ENCODE measurements at regions not wholly inside any gene's neighbourhood (a gene's known extent, or its start where the extent isn't known, plus 50 kb on each side); places are given as distances from the start of the nearest gene placed in this dataset.

DNA sequence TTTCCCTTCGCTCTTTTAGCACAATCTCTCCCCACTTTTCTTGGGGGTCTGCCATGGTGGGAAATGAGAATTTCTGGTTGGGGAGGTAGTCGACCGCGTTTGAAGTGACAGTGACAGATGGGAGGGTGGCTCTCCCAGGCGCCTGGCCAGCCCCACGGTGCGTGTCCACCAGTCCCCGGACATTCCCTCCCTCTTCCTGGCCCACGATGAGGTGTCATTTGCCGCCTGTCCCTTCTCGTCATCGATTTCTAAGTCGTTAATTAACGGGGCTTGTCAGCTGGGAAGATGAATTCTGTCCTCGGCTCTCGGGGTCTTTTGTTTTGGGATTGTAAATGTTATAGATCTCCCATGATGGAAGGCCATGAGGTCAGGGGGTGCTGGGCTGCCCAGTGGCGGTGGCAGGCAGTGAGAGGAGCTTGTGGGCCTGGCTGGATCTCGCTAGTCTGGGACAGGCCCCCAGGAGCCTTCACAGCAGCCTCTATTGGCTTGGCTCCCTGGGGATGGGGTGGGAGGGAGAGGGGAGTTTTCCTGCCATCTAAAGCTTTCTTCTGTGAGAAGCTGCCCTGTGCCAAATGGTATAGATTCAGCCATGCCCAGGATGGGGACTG, 164.2 kb downstream of the MRM1 start:
- no peak for DNase-seq

DNA sequence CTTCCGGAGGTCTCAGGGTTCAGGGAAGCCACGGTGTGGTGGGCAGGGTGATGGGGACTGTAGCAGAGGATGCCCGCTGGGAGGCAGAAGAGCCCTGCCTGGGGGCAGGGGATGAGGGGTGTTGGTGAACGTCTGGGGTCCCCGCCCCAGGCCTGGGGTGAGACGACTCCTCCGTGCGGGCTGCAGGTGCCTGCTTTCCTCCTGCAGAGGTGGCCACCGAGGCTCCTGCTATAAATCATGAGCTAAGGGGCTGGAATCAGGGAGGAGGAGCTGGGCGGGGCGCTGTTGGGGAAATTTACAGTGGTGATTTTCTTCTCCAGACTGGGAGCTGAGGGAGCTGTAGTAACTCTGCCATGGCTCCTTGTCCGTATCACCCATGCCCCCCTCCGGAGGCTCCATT, 167.0 kb downstream of the MRM1 start:
- DNase-seq, result peak; percentile 29

DNA sequence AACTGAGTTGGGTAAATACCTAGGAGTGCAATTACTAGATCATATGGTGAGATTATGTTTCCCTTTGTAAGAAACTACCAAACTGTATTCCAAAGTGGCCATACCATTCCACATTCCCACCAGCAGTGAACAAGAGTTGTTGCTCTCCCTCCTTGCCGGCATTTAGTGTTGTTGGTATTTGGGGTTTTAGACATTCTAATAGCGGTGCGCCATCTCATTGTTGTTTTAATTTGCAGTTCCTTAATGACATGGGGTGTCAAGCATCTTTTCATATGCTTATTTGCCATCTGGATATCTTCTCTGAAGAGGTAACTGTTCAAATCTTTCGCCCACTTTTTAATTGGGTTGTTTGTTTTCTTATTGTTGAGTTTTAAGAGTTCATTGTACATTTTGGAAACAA, 164.2 kb upstream of the LHX1 start:
- no peak for DNase-seq

DNA sequence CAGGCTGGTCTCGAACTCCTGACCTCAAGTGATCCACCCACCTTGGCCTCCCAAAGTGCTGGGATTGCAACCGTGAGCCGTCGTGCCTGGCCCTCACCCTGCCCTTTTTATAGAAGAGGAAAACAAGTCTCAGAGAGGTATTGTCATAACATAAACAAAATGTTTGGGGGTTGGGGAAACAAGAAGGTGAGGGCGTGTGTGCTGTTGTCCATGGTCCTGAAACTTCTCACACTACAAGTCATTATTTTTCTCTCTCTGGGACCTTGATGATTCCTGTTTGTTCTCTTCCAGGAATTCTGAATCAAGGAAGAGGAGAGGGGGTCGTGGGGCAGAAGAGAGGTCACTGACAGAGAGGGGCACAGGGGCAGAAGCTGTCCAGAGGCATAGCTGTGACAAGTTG, 160.2 kb upstream of the LHX1 start:
- DNase-seq, result no peak

DNA sequence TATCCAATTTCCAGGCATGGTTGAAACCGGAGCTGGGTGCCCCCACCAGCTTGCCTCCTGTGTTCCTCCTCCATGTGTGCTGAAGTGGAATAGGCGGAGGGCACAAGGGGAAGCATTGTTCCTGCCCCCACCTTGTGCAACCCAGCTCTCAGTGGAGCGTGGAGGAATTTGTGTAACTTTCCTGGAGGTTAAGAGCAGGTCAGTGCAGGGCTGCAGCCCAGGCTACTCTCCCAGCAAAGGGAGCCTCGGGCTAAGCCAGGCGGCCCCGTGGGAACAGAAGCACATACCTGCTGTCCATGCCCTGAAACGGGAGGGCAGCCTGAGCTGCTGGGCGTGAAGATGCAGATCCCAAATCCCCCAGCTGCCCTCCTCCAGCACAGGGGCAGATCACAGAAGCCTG, 158.8 kb upstream of the LHX1 start:
- DNase-seq, result no peak

DNA sequence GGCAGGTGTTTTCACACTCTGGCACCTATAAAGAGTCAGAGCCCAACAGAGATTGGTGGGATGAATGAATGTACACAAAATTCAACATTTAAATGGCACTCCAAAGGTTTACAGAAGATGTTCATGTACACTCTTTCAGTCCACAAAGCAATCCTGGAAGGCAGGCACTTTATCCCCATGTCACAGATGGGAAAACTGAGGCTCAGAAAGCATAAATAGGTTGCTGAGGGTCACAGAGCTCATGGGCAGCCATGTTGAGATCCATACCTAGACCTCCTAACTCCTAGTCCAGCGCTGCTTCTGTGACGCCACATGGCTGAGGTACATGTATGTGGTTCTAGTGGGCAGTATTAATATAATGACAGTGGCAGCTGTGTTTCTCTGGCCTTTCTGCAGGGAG, 157.7 kb upstream of the LHX1 start:
- no peak for DNase-seq

DNA sequence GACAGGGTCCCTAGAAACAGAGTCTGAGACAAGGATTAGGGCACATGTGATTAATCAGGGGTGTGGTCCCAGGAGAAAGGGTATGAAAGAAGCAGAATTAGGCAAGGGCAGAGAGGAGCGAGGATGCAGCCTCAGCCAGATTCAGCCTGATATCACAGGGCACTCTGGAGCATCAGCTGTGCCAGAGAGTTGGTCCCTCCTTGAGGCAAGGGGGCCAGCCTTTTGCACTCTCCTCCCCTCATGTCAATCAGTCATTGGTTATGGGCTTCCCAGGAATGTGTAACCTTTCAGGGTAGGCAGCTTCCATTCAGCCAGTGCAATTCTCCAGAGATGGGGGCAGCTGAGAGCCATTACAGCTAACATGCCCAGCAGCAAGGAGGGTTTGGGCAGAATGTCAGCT, 152.6 kb upstream of the LHX1 start:
- DNase-seq, result no peak

DNA sequence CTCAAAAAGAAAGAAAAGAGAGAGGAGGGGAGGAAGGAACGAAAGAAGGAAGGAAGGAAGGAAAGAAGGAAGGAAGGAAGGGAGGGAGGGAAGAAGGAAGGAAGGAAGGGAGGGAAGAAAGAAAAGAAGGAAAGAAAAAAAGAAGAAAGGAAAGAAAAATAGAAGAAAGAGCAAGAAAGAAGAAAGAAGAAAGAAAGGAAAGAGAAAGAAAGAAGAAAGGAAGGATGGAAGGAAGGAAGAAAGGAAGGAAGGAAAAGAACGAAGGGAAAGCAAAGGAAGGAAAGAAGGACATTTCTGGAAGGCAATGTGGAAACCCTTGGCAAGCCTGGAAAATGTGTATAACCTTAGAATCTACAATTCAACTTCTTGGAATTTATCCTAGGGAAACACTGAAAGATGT, 150.4 kb upstream of the LHX1 start:
- no peak for DNase-seq

DNA sequence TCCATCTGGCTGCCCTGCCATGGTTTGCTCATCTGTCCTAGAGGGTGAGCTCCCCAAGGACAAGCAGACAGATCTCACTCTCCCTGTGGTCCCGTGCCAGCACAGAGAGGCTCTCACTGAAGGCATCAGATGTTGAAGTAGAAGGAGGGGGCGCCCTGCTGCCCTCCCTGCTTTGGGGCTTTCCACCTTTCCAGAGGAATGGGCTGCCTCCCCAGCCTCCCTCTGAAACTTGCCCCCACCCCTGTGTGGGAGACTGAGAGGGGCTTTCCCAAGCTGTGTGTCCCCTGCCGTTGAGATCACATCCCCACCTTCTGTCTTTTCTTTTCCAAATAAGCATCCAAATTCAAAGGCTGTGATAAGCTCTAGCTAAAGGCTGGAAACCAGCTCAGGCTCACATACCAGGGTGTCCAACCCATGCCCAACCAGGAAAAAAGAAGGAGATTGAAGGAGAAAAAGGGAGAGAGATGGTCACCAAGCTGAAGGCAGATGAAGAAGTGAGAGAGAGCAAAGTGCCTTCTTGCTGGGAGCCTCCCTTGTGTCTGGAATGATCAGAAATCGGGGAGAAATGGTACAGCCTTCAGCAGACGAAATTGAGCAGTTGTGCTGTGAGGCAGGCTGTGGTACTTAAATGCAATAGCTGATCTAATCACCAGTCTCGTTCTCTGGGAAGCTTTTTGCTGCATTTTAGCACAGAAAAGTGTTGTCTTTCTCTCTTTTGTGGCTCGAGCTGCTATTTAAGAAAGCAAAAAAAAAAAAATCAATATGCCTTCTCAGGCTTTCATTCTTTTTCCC, 145.9 kb upstream of the LHX1 start:
- DNase-seq, result no peak

DNA sequence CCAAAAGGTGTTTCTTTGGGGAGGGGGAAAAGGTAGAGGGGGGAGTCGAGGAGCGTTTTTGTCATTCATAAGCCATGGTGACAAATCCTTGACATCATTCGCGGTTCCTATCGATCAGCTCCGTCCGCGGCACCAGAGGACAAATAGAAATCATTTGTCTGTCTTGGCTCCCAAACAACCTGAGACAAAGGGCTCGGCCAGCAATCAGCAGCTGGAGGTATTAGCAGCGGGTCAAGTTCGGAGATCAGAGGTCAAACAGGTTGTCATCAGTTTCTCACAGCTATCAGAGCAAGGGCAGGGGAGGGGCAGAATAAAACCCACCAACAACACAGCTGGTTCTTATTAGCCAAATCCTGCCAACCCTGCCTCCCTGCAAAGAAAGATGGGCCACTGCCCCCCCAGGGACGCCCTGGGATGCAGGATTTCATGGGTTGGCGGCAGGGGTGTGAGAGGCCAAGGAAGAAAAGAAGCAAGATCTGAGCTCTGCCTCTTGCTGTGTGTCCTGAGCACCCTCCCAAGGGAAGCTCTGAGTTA, 145.3 kb upstream of the LHX1 start:
- DNase-seq, result no peak

DNA sequence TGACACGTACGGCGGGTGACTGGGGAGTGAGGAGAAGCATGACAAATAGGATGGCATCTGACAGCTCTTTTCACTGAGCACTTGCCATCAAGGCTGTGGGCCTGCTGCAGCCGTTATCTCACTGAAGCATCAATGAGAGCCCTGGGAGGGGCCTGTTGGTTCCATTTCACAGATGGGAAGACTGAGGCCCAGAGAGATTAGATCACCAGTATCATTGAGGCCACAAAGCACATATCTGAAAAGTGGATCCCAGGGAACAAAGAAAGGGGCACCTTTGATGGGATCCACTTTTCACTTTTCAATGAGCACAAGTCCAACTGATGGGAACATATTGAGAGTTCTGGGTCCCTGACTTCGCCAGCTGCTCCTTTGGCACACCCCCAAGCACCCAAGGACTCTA, 144.4 kb upstream of the LHX1 start:
- no peak for DNase-seq

DNA sequence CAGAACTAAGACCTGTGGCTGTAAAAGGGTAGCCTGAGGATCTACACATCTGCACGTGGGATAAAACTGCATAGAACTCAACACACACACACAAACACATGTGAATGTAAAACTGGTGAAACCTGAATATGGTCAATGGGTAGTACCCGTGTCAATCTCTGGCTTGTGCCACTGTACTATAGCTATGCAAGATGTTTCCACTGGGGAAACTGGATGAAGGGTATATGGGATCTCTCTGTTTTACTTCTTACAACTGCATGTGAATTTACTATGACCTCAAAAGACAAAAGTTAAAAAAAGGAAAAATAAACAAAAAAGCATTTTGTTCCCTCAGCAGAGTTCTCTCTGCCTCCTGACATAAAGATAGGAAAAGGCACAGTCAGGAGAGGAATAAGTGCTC, 143.3 kb upstream of the LHX1 start:
- DNase-seq, result no peak

DNA sequence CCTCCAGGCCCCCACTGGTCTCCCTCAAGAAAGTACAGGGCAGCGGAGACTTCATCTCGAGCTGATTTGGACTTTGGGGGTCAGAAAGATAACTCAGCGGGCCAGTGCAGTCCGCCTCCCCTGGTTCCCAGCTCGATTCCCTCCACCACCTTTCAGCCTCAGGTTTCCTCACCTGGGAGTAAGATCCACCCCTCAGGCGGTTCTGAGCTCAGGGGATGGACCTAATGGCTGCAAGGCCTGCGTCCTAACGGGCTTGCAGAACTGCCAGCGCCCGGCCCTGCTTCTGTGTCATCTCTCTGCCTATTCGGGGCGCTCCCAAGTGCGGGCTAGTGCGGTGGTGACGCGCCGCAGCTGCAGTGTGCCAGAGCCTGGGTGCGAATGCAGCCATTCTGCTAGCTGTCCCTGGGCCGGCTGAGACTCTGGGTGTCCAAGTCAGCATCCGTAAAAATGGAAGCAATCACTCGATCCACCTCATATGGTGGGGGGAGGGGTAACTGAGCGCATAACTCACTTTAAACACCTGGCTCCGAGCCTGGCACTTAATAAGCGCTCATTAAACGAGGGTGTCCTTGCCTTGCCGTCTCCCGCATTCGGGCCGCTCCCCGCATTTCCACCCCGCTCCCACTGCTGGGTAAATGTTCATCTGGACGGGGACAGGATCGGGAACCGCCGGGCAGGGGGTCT, 129.6 kb upstream of the LHX1 start:
- DNase-seq, result no peak

DNA sequence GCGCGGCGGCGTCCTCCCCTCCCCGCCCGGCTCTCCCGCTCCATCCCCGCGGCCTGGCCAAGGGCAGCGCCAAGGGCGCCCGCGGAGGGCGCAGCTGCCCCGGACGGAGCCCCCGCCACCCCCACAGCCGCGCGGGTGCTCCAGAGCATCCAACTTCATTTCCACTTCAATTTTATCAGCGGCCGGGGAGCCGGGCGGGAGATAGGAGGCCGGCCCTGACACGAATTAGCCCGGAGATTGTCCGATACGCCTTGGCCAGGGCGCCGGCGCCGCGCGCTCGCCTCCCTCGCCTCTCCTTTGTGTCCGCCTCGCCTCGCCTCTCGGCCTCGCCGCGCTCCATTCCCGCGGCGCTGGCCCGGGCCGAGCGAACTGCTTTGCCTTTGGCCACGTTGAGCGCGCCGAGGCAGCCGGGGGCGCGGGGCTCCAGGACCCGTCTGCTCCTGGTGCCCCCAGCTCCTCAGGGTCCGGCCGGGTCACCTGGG, 129.1 kb upstream of the LHX1 start:
- no peak for DNase-seq

DNA sequence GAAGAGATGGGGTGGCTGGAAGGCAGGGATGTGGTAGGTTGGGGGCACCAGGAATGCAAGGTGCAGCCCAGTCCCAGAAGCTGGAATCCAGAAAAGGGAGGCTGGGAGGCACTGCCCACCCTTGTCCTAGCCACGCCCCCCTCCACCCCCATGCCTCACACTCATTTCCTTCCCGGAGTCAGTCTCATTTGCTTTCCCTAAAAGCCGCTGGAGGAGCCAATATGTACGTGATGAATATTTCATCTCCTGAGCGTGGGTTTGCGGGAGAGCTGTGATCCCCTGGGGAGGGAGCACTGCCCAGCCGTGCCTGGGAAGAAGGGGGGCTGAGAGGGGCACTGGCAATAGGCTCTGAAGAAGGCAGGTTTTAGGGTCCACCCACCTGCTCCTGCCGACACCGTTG, 124.5 kb upstream of the LHX1 start:
- peak; percentile 19 for DNase-seq

DNA sequence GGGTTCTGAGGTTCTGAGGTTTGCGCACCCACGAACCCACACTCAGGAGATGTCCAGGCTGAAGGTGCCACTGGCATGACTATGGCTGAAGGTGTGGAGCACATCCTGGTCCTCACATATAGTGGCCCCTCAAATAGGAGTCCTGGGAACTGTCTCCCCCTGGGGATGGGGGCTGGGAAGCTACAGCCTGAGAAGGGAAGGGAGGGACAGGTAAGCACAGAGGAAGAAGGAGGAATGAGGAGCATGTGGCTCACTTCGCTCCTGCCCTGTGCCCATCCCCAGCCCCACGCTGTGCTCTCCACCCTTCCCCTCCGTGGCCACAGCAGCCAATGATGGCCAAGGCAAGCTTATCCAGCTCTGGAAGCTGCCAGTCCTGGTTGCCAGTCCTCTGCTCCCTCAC, 123.9 kb upstream of the LHX1 start:
- DNase-seq, result no peak

DNA sequence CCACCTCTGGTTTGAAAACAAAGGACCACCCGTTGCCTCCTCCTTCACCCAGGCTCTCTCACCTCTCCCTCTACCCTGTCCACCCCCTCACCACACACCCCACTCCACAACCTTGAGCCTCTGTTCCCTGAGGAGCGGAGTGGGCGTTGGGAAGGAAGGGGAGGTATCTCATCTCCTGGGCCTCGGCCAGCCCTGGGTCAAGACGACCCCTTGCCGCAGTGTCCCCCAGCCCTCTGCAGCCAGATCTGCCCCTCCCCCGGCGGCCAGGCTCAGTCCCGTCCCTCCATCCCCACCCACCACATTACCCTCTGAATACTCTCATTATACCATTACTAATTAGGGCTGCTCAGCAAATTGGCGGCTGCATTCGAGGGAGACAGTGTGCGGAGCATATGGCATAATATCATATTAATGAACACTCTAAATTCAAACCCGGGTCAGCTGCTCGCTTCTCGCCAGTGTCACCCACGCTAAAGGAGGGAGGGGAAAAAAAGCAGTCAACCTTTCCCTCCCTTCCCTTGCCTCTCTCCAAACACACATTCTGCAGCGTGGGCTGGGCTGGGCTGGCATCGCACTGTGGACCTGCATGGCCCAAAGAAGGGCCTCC, 123.2 kb upstream of the LHX1 start:
- no peak for DNase-seq

DNA sequence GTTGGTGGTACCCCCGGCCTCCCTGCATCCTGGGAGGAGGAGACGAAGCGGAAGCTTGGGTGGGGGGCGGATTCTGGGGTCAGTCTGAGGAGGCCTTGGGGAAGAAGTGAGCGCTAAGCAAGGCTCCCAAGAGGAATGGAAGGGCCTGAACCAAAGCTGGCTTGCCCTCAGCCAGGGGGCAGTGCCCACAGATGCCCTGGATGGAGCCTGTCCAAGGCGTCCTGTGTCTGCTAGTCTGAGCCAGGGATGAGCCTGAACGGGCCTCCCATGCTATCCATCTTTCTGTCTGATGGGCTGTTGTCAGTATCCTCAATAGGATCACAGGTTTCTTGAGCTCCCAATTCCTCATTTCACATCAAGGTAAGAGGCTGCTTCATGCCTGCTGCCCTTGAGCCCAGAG, 122.3 kb upstream of the LHX1 start:
- no peak for DNase-seq

DNA sequence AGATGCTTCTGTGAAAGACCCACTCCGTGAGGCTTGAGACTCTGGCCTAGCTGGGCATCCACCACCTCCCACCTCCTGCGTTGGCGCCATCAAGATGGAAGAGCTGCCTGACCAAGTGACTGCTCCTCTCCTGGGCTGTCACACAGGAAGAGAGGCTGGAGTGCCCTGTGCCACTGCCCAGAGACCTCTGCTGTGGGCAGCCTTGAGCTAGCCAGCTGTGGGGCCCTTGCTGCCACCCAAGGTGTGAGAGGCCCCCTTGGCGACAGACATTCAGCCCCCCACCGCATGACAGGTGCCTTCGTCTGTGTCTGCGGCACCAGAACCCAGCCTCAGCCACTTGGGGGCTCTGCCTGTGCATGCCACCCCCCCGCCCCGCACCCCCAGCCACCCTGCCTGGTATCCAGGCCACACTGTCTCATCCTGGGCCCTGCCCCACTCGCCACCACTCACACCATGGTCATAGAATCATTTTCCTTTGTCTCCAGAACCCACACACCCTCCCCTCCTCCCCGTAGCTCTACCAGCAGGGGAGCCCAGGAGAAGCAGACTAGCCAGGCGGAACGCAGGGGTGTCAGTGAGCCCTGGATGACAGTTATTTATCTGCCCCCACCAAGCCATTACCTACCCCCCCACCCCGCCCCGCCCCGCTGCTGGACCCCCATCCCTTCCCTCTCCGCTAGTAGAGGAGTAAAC, 120.9 kb upstream of the LHX1 start:
- DNase-seq, result no peak

DNA sequence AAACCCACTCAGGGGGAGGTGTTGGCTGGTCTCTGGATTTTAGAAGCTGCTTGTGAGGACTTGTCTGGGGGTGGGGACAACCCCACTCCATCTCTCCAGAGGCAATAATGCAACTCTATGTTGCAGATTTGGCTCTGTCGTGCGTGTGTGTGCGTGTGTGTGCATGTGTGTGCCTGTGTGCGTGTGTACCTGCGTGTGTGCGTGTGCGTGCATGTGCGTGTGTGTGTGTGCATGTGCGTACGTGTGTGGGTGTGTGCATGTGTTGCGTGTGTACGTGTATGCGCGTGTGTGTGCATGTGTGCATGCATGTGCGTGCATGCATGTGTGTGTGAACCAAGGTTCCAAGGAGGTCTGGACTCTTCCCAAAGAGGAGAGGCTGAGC, 120.4 kb upstream of the LHX1 start:
- no peak for DNase-seq

DNA sequence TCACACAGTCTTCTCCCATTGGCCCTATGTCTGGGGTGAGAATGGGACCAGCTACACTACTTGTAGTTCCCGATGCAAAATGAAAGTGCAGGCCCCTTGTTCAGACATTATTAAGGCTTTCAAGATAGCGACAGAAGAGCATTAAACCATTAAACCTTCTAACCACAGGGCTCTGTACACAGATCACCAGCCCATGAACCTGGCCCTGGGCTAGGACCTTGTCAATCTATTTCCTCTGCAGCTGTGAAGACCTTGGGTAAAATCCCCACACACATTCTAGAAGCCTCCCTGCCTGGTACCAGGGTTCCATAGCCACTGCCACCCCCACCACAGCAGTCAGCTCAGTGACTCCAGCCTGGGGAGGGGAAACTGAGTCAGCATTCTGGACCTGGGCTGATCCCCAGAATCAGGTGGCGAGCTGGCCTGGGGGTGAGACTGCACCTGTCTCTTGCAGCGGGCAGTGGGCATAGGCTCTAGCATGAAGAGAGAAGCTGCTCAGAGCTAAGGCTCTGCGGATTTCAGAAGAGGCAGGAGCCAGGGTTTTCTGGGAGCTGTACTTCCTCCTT, 119.7 kb upstream of the LHX1 start:
- DNase-seq, result no peak

DNA sequence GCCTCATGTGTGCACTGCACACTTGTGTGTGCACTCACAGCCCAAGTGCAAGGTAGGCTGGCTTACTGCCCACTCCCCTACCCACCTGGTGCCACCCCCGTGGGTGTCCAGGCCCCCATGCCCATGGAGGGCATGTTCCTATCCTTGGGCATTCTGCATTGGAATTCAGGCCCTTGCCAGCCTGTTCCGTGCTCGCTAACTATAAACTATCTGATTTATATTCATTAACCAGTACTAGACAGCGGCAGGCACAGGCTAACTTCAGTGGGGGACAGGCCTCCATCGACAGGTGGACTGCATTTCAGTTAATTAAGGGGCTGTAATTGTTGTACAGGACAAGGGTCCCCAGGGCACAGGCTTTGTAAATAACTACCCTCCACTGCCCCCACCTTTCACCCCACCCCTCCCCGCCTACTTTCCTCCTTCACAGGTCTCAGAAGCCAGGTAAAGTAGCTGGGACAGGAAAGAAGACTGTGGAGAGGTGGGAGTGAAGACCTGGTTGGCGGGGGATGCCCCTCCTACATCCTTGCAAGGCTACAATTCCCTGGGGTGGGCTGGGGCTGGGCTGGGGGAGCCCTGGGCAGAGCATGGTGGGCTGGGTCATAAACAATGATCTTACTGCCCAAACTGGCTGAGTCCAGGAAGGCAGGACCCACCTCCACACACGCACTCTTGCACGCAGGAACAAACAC, 119.0 kb upstream of the LHX1 start:
- DNase-seq, result no peak

Data from NCI-H82 (cell line).